ENCODE measurements at regions not wholly inside any gene's neighbourhood (a gene's known extent, or its start where the extent isn't known, plus 50 kb on each side); places are given as distances from the start of the nearest gene placed in this dataset.
"Not testable (repeated sequence)": the region's sequence is repeated elsewhere in the genome, so short reads cannot be mapped to it uniquely, and the experiment has no call there.

DNA sequence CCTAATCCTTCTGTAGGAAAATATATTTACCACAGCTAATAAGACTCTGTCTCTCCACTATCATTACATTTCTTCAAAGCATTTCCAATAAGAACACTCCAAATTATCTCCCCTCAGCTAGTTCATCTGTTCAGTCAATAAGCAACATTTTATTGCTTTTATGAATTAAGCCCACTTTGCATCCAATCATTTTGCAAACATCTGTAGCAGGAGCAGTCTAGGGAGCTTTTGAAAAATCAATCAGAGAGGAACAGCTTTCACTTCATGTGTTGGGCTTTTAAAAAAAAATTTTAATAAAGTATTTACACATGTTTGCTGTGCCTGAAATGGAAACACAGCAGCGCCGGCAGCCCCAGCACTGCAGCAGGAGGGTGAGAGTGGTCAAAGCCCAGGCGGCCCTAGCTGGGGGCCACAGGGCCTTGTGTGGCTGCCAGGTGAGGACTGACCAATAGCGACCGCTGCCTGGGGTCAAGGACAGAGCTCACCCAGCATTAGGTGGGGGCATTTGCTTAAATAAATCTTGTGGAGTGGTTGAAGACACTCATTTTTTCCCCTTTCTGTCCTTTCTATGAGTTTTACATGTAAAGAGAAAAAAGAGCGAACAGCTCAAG, 250.7 kb downstream of the RNF144A start:
- Histone ChIP-seq H3K4me2 (no peak overlapping the region), H3K9ac (no peak overlapping the region), H2AFZ (ENCODE audit: low read depth) (no peak overlapping the region), H3K79me2 (ENCODE audit: insufficient read depth, low read depth) (no peaks in the 10 kb centered on the region), H3K27me3 (ENCODE audit: insufficient read depth, low read depth) (no peaks in the 10 kb centered on the region), H3K27ac (no peak overlapping the region), H3K4me3 (IDR thresholded peaks at IDR 0.05; ENCODE audit: insufficient read depth, low read depth, low read length) (no peak overlapping the region), H4K20me1 (ENCODE audit: insufficient read depth) (no peaks in the 10 kb centered on the region), H3K4me1 (ENCODE audit: low read depth, poor library complexity, severe bottlenecking) (no peaks in the 10 kb centered on the region), H3K36me3 (ENCODE audit: insufficient read depth) (no peaks in the 10 kb centered on the region)
- no peak for TF ChIP-seq CTCF (conservative IDR thresholded peaks at IDR 0.05; ENCODE audit: low read depth, low read length)

DNA sequence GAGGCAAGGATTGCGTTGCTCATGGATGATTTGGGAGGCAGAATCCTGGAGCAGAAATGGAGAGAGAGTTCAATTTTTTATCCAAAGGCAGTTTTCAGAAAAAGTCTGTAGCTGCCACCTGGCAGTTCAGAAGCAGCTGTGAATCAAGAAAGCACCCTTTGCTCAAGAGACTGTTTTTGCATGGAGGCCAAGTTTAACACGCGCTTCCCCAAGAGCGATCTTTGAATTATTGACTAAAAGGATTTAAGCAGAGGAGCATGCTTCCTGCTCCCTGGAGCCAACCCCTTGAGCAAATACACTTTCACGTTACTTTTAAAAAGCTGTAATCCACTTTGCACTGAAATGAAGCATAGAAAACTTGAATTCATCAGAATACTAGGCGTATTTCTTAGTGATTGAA, 252.4 kb downstream of the RNF144A start:
- TF ChIP-seq CTCF (conservative IDR thresholded peaks at IDR 0.05; ENCODE audit: low read depth, low read length), result no peak
- H3K27ac ChIP-seq, result no peak overlapping the region
- H3K36me3 ChIP-seq (ENCODE audit: insufficient read depth), result no peaks in the 10 kb centered on the region
- no peak overlapping the region for H3K4me3 ChIP-seq (IDR thresholded peaks at IDR 0.05; ENCODE audit: insufficient read depth, low read depth, low read length)
- H2AFZ ChIP-seq (ENCODE audit: low read depth), result no peak overlapping the region
- no peak overlapping the region for H3K9ac ChIP-seq
- H3K4me2 ChIP-seq, result no peak overlapping the region
- no peaks in the 10 kb centered on the region for H4K20me1 ChIP-seq (ENCODE audit: insufficient read depth)
- H3K4me1 ChIP-seq (ENCODE audit: low read depth, poor library complexity, severe bottlenecking), result no peaks in the 10 kb centered on the region
- no peaks in the 10 kb centered on the region for H3K79me2 ChIP-seq (ENCODE audit: insufficient read depth, low read depth)
- H3K27me3 ChIP-seq (ENCODE audit: insufficient read depth, low read depth), result no peaks in the 10 kb centered on the region

- H3K4me1 ChIP-seq (ENCODE audit: low read depth, poor library complexity, severe bottlenecking); H3K27me3 ChIP-seq (ENCODE audit: insufficient read depth, low read depth); H4K20me1 ChIP-seq (ENCODE audit: insufficient read depth); H3K27ac ChIP-seq; H2AFZ ChIP-seq (ENCODE audit: low read depth); H3K4me2 ChIP-seq; H3K36me3 ChIP-seq (ENCODE audit: insufficient read depth); H3K4me3 ChIP-seq (IDR thresholded peaks at IDR 0.05; ENCODE audit: insufficient read depth, low read depth, low read length); H3K9ac ChIP-seq; H3K79me2 ChIP-seq (ENCODE audit: insufficient read depth, low read depth): not testable (repeated sequence)
Observed at GRCh38 chr2:7178996-7179395, 261.8 kb downstream of the RNF144A start.

- no peak overlapping the region for H2AFZ ChIP-seq (ENCODE audit: low read depth)
Observed at GRCh38 chr2:7180638-7181370, 263.6 kb downstream of the RNF144A start.

More at GRCh38 chr2:7180638-7181370, 263.6 kb downstream of the RNF144A start:
- Histone ChIP-seq H3K9ac (no peak overlapping the region), H3K27ac (no peak overlapping the region), H3K4me1 (ENCODE audit: low read depth, poor library complexity, severe bottlenecking) (no peaks in the 10 kb centered on the region), H3K79me2 (ENCODE audit: insufficient read depth, low read depth) (no peaks in the 10 kb centered on the region), H3K4me3 (IDR thresholded peaks at IDR 0.05; ENCODE audit: insufficient read depth, low read depth, low read length) (no peak overlapping the region), H3K27me3 (ENCODE audit: insufficient read depth, low read depth) (no peaks in the 10 kb centered on the region), H4K20me1 (ENCODE audit: insufficient read depth) (no peaks in the 10 kb centered on the region), H3K36me3 (ENCODE audit: insufficient read depth) (no peaks in the 10 kb centered on the region), H3K4me2 (no peak overlapping the region)
- no peak for TF ChIP-seq CTCF (conservative IDR thresholded peaks at IDR 0.05; ENCODE audit: low read depth, low read length)

Data from KMS-11 (cell line).